DMS114 treated with DMSO at 0.1 percent for 48 hours (cell line): ENCODE measurements at regions not wholly inside any gene's neighbourhood (a gene's known extent, or its start where the extent isn't known, plus 50 kb on each side); places are given as distances from the start of the nearest gene placed in this dataset.

Experiments
- DNase-seq: peaks from one replicate; lab custom pipeline; 2025; ENCODE audit not compliant: unreplicated experiment; lab: John Stamatoyannopoulos, UW

GRCh38 chr4:45647823-45648222 is 476.0 kb downstream of the GABRG1 start:
- no peak for DNase-seq

- DNase-seq = no peak
Observed at GRCh38 chr4:45646885-45647590, 476.8 kb downstream of the GABRG1 start.

GRCh38 chr4:45640281-45640680 is 483.6 kb downstream of the GABRG1 start:
- no peak for DNase-seq

GRCh38 chr4:45638641-45639040 is 485.2 kb downstream of the GABRG1 start:
- DNase-seq = no peak

- no peak for DNase-seq
Observed at GRCh38 chr4:45636175-45636574, 487.7 kb downstream of the GABRG1 start.

- DNase-seq = no peak
Observed at GRCh38 chr4:45629717-45630116, 494.1 kb downstream of the GABRG1 start.

GRCh38 chr4:45621971-45622370 is 501.9 kb downstream of the GABRG1 start:
- no peak for DNase-seq

GRCh38 chr4:45620808-45621207 is 503.0 kb downstream of the GABRG1 start:
- DNase-seq = no peak

- no peak for DNase-seq
Observed at GRCh38 chr4:45596379-45597101, 527.3 kb downstream of the GABRG1 start.

- DNase-seq = no peak
Observed at GRCh38 chr4:45580334-45580733, 543.5 kb downstream of the GABRG1 start.

GRCh38 chr4:45578874-45579273 is 545.0 kb downstream of the GABRG1 start:
- DNase-seq = no peak

GRCh38 chr4:45576275-45576674 is 547.6 kb downstream of the GABRG1 start:
- DNase-seq = no peak

GRCh38 chr4:45569619-45570018 is 554.2 kb downstream of the GABRG1 start:
- no peak for DNase-seq

- DNase-seq = no peak
Observed at GRCh38 chr4:45568694-45569093, 555.2 kb downstream of the GABRG1 start.

- no peak for DNase-seq
Observed at GRCh38 chr4:45566896-45567603, 556.8 kb downstream of the GABRG1 start.

GRCh38 chr4:45554423-45554822 is 569.4 kb downstream of the GABRG1 start:
- no peak for DNase-seq

GRCh38 chr4:45550766-45551366 is 573.0 kb downstream of the GABRG1 start:
- DNase-seq = no peak

GRCh38 chr4:45539142-45539814 is 584.6 kb downstream of the GABRG1 start:
- no peak for DNase-seq

- no peak for DNase-seq
Observed at GRCh38 chr4:45530498-45530897, 593.4 kb downstream of the GABRG1 start.

- no peak for DNase-seq
Observed at GRCh38 chr4:45527160-45527559, 596.7 kb downstream of the GABRG1 start.

- no peak for DNase-seq
Observed at GRCh38 chr4:45518832-45519231, 605.0 kb downstream of the GABRG1 start.
